ENCODE measurements at regions not wholly inside any gene's neighbourhood (a gene's known extent, or its start where the extent isn't known, plus 50 kb on each side); places are given as distances from the start of the nearest gene placed in this dataset.

DNA sequence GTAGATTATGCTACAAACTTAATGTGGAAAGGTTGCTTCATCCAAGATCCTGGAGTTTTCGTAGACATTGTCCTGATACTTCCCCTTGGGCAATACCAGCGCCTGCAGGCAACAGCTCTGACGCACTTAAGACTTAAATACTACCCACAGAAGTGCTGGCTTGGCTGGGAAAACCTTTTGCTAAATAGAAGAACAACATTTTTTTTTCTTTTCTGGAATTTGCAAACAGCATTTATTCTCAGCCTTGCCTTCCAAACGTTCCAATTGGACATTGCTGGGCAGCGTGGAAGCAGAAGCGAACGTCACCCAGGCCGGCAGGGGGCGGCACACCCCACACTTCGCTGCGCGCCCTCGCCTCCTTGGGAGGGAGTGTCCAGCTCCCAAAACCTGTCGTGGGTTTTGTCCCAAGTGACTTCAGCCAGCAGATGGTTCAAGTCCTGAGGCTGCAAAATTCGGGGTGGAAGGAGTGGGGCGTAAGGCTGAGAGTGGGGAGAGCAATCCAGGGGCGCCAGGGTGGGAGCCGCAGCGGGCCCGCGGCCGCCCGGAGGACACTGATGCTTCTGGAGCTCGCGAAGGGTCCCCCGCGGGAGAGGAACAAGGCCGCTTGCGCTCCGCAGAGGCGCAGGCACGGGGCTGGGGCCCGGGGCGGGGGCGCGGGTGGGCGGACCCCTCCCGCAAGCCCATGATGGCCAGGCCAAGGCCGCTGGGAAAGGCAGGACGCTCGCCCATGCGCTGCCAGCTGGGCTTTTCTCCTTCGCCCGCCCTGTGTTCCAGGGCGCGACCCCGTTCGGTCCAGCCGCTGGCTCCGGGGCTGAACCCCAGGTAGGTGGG, 60.8 kb upstream of the MAP3K4 start (continued):
- TF ChIP-seq MXI1 (IDR thresholded peaks at IDR 0.05; ENCODE audit: low read depth, low read length) (no peak), NFYB (IDR thresholded peaks at IDR 0.05; ENCODE audit: insufficient read depth, low read depth, low read length) (no peak), PAX8 (IDR thresholded peaks at IDR 0.05) (no peak), CREM (IDR thresholded peaks at IDR 0.05; ENCODE audit: low read depth) (peak; percentile 74), ZNF384 (IDR thresholded peaks at IDR 0.05; ENCODE audit: borderline replicate concordance, low read depth, low read length) (no peak), LARP7 (IDR thresholded peaks at IDR 0.05) (0 out of 2 replicates have a peak, but pooled peaks have one; percentile 52), CREB1 (IDR thresholded peaks at IDR 0.05; ENCODE audit: low read depth) (peak; percentile 67; the same call in 1 of the 2 replicates), RB1 (IDR thresholded peaks at IDR 0.05; ENCODE audit: borderline replicate concordance) (peak; percentile 50; the same call in 1 of the 2 replicates), IKZF1 (conservative IDR thresholded peaks at IDR 0.05) (0 out of 2 replicates have a peak, but pooled peaks have one; percentile 13), NBN (IDR thresholded peaks at IDR 0.05) (no peak), RCOR1 (conservative IDR thresholded peaks at IDR 0.05; ENCODE audit: low read depth, low read length) (0 out of 2 replicates have a peak, but pooled peaks have one; percentile 51), SRF (IDR thresholded peaks at IDR 0.05; ENCODE audit: low read depth in 2 of 2, low read length in 2 of 2) (0 out of 4 replicates have a peak, but pooled peaks of 1 of the 2 experiments have one; percentile 17), NFIC (IDR thresholded peaks at IDR 0.05; ENCODE audit: low read depth, low read length) (no peak), SMC3 (IDR thresholded peaks at IDR 0.05; ENCODE audit: borderline replicate concordance, low read length) (peak; percentile 91)
- TF ChIP-seq, protein P1, sequence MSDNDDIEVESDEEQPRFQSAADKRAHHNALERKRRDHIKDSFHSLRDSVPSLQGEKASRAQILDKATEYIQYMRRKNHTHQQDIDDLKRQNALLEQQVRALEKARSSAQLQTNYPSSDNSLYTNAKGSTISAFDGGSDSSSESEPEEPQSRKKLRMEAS (IDR thresholded peaks at IDR 0.05; ENCODE audit: low read depth, low read length) = no peak

All from GM12878 (cell line).